ENCODE measurements at regions not wholly inside any gene's neighbourhood (a gene's known extent, or its start where the extent isn't known, plus 50 kb on each side); places are given as distances from the start of the nearest gene placed in this dataset.
"Not testable (repeated sequence)": the region's sequence is repeated elsewhere in the genome, so short reads cannot be mapped to it uniquely, and the experiment has no call there.

DNA sequence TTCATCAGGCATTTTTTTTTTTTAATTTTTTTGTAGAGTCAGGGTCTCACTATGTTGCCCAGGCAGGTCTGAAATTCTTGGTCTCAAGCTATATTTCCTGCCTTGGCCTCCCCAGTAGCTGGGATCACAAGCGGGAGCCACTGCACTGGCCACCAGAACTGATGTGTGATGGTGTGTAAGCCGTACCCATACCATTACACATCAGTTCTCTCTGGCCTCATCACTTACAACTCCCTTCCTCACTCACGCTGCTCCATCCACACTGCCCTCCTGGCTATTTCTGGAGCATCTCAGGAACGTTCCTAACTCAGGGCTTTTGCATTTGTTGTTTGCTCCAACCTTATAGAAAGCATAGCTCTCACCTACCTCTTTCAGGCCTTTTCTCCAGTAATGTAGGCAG lies 834.5 kb upstream of the ID2 start:
- DNase-seq (ENCODE audit: low spot score) = no peak

DNA sequence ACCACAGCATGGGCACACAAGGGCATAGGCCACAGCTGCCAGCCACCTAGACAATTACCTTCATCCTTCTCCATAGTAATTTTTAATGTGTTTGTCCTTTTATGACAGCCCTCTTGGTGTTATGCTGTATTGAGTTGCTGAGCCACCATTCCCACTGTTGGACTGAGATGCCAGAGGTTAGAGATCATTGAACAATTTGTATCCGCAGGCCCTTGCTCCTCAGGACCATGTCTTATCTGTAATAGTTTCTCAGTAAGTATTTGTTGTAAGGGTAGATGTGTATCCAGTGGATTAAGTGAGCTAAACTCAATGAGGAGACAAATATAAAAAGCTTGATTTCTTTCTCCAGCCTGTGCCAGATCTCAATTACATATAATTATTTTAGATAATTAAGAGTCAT lies 832.8 kb upstream of the ID2 start:
- no peak for DNase-seq (ENCODE audit: low spot score)

DNA sequence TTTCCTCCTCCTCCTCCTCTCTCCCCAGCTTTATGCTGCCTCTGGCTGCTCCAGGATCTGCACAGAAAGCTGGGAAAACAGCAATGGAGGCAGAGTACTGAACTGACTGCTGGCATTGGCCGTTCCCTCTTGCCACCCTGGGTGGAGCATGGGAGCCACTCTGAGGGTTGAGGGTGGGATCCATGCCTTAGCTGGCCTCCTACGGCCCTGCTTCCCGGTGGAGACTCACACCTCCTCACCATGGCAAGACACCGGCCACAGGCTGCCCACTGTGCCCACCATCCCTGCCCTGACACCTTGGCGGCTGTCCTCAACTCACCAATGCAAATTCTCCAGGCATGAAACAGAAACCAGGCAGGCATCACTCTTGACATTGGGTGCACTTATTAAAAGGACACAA lies 832.3 kb upstream of the ID2 start:
- DNase-seq (ENCODE audit: low spot score) = no peak

DNA sequence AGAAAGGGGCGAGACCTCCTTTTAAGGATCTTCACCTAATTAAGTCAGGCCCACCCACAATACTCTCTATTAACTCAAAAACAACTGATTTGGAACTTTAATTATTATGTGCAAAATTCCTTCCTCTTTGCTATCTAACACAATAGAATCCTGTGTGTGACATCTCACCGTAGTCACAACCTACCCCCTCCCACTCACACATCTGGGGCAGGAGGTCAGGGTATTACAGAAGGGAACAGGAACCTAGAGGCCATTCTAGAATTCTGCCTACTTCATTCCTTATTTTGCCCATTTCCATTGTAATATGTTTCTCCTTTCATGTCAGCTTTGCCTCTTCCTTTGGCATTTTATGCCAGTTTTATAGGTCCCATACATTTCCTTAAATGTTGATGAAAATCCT lies 829.3 kb upstream of the ID2 start:
- DNase-seq (ENCODE audit: low spot score) = no peak

DNA sequence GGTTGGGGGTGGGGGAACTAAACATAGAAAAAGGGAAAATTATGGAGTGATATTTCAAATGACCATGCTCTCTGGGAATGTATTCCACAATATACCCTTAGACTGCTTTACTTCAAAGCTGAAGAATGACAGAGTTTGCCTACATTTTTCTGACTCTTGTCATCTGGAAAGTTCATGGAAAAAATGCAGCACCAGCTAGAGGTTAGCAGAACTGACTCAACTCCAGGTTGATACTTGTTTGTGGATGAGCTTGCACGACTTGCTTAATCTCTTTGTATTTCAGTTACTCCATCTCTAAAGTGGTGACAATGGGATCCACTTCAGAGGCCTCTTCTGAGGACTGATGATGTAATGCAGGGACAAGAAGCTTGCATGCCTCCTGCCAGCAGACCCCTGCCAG lies 824.0 kb upstream of the ID2 start:
- no peak for DNase-seq (ENCODE audit: low spot score)

DNA sequence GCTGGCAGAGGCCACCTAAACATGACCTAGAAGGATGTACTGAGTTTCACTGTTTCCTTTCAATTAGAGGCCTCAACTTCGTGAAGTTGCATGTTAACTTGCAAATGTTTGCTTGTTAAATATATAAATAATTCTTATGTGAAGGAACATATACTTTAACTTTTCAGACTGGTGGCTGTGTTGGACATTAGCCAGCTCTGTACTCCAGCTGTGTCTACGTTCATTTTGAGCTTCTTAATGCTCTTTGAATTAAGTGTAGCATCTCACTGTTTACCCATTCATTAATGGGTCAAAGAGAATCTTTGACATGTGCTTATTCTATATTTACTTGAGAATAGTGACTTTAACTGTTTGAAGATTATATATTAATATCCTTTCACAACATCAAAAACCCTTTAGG lies 823.2 kb upstream of the ID2 start:
- DNase-seq (ENCODE audit: low spot score) = no peak

DNA sequence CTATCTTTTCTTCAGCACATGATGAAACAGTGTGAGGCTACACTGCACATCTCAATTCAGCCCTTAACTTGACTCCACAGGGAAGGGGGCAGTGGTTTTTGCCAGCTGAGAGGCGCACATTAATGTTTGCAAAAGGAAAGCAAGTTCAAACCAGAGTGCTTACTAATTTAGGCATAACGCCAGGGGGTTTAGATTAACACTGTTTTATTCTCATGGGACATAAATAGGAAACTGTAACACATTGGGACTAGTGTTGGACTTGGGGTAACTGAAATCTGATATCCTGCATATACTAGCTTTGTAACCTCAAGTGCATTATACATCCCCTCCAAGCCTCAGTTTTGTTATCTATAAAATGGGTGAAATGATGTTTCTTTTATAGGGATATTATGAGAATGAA lies 821.2 kb upstream of the ID2 start:
- no peak for DNase-seq (ENCODE audit: low spot score)

DNA sequence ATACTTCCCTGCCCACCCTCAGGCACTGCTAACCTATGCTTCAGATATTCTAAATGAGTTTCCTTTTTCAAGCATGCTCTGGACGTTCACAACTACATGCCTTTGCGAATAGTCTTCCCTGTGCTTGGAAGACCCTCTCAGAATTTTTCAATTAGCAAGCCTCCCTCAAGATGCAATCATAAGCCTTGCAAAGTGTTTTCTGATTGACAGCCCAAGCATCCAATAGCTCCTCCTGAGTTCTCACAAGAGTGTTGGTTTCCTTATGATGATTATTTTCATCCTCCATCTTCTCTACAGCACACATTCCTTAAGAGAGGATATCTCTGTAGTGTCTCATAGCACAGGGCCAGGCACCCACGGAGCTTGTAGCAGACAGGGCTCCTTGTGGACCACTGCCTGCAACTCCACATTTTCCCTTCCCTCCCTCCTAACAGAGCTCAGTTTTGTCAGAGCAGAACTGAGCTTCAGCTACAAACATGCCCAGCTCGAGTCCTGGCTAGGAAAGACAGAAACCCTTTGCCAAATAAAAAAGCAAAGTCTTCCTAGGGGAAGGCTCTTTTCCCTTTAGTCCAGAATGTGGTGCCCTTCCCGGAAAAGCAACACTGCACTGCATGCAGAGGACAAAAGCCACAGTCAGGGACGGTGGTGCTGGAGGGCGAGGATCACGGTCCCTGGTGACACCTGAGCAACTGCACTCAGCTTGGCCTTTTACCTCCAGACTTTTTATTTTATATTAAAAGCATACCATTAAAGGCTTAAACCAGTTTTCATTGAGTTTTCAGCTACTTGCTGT lies 819.8 kb upstream of the ID2 start:
- DNase-seq (ENCODE audit: low spot score) = no peak

DNA sequence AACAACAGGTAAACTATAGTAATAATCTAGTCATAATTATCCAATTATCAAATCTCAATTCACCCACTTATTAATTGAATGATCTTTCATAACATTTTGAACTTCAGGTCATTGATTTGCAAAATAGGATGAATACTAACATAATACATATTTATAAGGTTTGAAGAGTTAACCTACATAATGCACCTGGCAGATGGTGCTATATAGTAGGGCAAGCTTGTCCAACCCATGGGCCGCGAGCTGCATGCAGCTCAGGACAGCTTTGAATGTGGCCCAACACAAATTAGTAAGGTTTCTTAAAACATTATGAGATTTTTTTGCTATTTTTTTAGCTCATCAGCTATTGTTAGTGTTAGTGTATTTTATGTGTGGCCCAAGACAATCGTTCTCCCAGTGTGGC lies 815.8 kb upstream of the ID2 start:
- no peak for DNase-seq (ENCODE audit: low spot score)

DNA sequence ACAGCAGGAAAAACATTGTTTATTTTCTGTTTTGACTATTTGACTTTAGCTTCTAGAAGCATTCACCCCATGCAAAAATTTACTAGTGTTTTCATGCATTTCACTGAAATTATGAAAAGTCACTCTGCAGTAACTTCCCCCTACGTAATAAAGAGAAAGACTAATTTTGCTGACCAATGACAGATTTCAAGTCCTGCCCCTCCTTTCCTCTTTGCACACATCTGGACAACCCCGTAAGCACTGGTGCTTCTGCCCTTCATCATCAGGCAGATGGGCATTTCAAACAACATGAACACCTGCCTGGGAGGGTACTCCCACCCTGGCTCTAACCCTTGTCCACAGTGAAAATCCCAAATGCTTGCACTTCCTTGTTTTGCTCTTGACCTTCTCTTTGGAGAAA lies 815.0 kb upstream of the ID2 start:
- DNase-seq (ENCODE audit: low spot score) = no peak

DNA sequence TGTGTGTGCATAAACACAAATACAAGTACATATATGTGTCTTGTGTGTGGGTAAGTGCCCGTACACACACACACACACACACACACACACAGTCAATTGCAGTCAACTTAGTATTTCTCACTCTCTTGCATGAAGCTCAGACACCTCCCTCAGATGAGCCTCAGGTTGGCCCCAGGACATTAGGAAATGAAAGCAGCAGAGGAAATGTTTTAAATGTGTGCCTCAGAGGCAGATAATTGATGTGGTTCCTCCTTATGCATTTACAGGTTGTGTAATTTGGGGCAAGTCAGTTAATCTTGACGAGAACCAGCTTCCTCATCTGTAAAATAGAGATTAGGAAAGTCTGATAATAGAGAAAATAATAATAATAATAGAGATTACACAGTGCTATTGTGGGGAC lies 814.0 kb upstream of the ID2 start:
- no peak for DNase-seq (ENCODE audit: low spot score)

DNA sequence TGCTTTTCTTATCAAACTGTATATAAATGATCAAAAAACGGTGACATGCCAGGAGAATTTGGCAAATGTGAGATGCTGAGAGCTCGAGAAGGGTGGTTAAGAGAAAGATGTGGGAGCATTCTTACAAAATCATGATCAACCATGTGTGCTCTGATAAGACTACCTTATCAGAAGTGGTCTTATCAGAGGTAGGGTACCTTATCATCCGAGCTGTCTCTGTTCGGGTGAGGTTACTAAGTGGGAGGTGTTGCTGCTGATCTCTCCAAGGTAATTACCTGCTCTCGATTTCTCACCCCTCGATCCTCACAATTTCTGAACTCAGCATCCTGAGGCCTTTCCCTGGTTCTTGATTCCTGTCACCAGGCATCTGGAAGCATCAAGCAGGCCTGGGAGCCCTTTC lies 813.0 kb upstream of the ID2 start:
- DNase-seq (ENCODE audit: low spot score) = no peak

DNA sequence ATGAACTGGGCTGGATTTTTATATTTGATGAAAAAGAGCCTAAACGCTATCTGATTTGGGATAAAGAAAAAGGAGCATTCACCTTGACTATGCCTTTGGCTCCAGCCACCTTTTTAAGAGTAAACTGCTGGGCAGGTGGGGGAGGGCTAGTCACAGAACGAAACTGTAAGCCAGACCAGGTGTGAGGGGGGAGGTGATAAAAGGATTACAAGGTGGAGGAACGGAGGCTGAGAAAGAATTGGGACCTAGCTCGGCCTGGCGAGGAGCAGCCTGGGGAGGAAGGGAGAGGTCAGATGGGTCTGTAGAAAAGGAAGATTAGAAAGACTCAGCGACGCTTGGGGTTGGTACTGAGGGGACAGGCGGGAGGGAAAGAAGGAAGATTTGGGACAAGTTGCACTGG lies 805.4 kb upstream of the ID2 start:
- not testable (repeated sequence) for DNase-seq (ENCODE audit: low spot score)

DNA sequence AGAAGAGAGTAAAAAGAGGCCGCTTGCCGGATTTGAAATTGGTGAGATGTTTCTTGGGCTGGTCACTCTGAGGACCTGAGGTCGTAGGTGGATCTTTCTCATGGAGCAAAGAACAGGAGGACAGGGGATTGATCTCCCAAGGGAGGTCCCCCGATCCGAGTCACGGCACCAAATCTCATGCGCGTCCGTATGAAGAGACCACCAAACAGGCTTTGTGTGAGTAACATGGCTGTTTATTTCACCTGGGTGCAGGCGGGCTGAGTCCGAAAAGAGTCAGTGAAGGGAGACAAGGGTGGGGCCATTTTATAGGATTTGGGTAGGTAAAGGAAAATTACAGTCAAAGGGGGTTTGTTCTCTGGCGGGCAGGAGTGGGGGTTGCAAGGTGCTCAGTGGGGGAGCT lies 803.6 kb upstream of the ID2 start:
- DNase-seq (ENCODE audit: low spot score) = not testable (repeated sequence)

DNA sequence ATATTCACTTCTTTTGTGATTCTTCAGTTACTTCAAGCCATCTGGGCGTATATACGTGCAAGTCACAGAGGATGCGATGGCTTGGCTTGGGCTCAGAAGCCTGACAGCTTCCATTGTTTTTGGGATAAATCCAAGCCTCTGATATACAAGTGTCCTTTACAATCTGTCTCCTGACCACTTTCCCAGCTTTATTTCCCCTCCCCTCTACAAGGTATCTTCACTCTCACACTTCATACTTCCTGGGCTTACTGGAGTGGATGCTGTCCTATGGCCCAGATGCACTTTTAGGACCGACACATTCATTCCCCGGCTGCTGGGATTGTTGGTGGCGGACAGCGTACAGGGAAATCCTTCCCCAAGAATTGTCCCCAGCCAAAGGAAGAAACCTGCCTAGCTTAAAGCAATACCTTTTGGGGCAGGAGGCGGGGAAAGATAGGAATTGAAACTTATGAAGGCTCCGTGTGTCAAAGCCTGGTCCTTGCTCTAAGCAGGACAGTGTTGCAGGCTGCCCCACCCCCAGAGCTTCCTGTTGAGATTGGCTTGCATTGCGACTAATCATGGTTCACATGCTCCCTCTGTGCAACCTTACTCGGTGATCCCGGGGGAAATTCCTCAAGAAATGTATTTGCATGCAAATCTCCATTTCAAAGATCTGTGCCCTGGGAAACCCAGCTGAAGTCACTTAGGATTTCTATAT lies 802.9 kb upstream of the ID2 start:
- DNase-seq (ENCODE audit: low spot score) = no peak

DNA sequence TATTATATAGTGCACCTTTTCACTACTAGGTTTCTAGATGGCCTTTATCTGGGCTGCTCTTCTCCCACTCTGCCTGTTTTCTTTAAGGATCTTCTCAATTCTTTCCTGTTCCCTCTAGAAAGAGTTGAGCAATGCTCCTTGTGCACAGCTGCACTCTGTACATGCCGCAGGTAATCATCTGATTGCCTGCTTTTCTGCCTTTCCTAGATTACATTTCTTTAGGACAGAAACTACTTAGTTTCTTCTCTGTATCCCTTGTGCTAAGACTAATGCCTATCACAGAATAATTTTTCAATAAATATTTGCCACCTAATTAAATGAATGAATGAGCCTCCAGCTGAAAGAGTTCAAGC lies 802.4 kb upstream of the ID2 start:
- no peak for DNase-seq (ENCODE audit: low spot score)

DNA sequence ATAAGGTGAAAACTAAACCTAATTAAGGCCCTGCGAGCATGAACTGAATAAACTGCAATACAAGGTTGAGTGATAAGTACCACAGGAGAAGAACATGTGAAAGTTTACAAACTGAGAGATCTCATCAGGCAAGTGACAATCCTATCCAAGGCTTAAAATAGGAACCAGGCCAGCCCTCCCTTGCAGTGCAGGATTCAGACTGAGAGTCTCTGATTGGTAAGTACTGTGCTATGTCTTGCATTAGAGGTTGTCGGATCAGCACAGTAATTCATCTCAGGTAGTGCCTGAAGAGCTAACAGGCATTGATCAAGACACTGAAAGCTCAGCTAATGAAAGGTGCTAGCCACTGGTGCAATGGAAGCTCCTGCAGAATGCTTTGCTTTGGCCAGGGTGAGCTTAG lies 801.7 kb upstream of the ID2 start:
- DNase-seq (ENCODE audit: low spot score) = no peak

DNA sequence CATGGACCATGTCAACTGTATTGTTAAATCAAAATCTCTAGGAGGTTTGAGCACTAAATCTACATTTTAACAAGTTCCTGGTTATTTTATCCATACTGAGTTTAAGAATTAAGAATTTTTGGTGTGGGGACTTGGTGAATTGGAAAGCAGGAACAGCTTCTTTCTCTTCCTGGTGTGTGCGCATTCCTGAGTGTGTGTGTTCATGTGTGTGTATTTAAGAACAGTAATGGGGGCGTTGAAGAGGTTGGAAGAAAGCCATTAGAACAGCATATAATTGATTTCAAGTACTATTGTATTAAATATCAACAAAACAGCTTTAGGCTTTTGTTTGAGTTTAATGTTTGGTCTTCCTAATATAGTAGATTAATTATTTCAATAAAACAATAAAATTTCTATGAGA lies 801.3 kb upstream of the ID2 start:
- no peak for DNase-seq (ENCODE audit: low spot score)

DNA sequence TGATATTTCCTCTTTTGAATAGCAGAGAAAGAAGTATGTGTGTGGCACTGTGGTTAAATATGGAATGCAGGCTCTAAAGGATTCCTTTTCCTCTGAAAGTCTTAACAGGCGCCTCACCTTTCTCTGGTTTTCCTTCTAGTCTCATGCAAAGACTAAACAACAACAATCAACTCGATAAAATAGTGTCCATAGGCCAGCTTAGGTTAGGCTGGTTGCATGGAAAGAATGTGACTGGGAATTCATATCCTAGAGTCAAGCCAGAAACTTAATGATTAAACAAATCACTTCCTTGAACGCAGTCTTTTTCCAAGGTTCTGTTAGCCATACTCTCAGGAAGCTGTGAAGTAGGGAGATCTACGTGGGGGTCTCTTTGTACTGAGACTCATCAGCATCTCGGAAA lies 800.8 kb upstream of the ID2 start:
- DNase-seq (ENCODE audit: low spot score) = no peak

DNA sequence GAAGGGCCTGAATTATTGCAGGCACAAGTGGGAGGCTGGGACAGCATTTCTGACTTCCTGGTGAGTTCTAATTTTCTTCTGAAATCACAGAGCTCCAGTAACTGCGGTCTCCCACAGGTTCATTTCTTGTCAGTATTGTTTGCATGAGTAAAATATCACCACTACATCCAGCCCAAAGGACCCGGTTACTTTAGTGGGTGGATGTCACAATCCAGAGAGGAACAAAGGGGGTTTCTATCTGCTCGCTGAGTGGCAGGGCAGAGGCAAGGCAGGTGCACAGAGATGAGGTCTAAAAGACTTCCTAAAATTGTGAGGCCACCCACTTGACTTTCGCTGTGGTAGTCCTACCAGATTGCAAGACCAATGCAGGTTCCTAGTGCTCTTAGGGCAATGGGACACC lies 800.4 kb upstream of the ID2 start:
- no peak for DNase-seq (ENCODE audit: low spot score)

DNA sequence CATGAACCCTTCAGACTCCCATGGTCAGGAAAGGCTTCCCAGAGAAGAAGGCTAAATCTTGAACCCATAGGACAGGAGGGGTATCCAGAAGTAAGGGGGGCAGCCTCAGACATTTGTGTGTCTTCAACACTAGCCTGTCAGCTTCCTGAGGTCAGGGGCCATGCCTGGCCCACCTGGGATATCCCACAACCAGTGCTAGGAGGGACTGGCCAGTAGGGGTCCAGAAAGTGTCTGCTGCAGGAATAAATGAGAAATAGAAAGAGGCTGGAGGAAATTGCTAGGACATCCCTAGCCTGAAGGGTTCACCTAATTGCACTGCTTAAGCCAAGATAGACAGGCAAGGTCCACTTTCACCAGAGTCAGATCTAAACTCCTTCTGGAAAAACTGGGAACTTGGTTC lies 799.6 kb upstream of the ID2 start:
- DNase-seq (ENCODE audit: low spot score) = no peak

DNA sequence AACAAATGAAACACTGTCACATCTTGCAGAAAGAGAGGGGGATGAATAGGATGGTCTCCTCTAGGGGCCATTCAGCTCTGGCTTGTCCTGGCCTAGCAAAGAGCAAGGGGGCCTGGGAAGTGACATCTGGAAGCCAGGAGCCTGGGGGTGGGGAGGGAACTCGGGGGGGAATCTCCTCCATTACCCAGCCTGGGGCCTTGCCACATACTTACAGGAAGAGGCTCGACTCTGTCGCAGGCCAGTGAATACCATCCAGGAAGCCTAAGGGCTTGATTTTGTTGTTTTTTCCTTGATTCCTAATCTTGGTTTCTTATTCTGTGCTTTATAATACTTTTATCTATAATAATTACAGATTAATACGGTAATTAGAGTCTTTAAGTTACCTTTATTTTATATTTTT lies 797.5 kb upstream of the ID2 start:
- DNase-seq (ENCODE audit: low spot score) = no peak

DNA sequence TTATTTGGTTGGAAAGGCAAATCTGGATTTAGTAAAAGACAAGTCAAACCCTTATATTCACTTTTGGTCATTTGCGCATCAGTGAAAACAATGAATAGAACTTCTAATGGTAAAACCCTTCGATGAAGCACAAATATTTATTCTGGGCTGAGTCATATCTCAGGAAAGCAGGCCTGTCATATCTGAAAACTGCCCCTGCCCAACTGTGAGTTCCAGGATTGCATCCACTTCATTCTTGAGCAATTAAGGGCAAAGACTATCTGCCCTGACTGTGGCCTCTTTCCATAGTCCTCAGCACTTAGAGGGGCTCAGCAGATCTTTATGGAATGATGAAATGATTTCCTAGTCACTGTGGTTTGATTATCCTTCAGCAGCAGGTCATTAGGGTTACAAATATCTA lies 795.2 kb upstream of the ID2 start:
- no peak for DNase-seq (ENCODE audit: low spot score)

DNA sequence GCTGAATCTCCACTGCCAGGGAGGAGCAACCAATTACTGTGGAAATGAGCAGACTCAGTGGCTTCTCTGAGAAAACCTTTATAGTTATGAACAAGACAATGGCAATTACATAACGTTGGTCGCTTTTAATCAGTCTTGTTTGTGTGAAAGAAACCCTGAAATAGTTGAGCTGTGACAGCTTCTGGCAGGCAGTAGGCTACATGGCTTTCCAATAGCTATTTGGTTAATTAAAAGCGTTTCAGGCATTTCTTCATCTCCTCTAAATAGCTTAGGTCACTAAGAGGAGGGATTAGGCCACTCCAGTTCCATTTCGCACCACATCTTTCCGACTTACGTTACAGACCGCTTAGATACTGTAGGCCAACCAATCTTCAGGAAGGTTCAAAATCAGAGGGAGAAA lies 794.4 kb upstream of the ID2 start:
- no peak for DNase-seq (ENCODE audit: low spot score)

Data from D341Med (cell line).